ENCODE measurements at regions not wholly inside any gene's neighbourhood (a gene's known extent, or its start where the extent isn't known, plus 50 kb on each side); places are given as distances from the start of the nearest gene placed in this dataset.

GRCh38 chr14:22513066-22513812 is 75.8 kb downstream of the DAD1 start:
- DNase-seq: no peak

- no peak for DNase-seq
Observed at GRCh38 chr14:22512106-22512814, 76.8 kb downstream of the DAD1 start.

GRCh38 chr14:22510527-22511110 is 78.4 kb downstream of the DAD1 start:
- no peak for DNase-seq

- DNase-seq: no peak
Observed at GRCh38 chr14:22509751-22510300, 79.2 kb downstream of the DAD1 start.

GRCh38 chr14:22509036-22509709 is 79.9 kb downstream of the DAD1 start:
- DNase-seq: no peak

GRCh38 chr14:22508662-22509035 is 80.4 kb downstream of the DAD1 start:
- DNase-seq: no peak

- no peak for DNase-seq
Observed at GRCh38 chr14:22508150-22508457, 80.9 kb downstream of the DAD1 start.

- DNase-seq: no peak
Observed at GRCh38 chr14:22506778-22507351, 82.2 kb downstream of the DAD1 start.

- DNase-seq: no peak
Observed at GRCh38 chr14:22506378-22506710, 82.7 kb downstream of the DAD1 start.

GRCh38 chr14:22505697-22506377 is 83.2 kb downstream of the DAD1 start:
- DNase-seq: no peak

- no peak for DNase-seq
Observed at GRCh38 chr14:22505309-22505696, 83.7 kb downstream of the DAD1 start.

- DNase-seq: no peak
Observed at GRCh38 chr14:22502551-22502950, 86.5 kb downstream of the DAD1 start.

- DNase-seq: no peak
Observed at GRCh38 chr14:22502007-22502406, 87.0 kb downstream of the DAD1 start.

- DNase-seq: no peak
Observed at GRCh38 chr14:22500954-22501726, 87.9 kb downstream of the DAD1 start.

GRCh38 chr14:22500525-22500924 is 88.5 kb downstream of the DAD1 start:
- no peak for DNase-seq

GRCh38 chr14:22497671-22498093 is 91.3 kb downstream of the DAD1 start:
- no peak for DNase-seq

- no peak for DNase-seq
Observed at GRCh38 chr14:22497144-22497423, 91.9 kb downstream of the DAD1 start.

- no peak for DNase-seq
Observed at GRCh38 chr14:22494486-22495135, 94.4 kb downstream of the DAD1 start.

GRCh38 chr14:22493753-22494152 is 95.3 kb downstream of the DAD1 start:
- DNase-seq: no peak

- DNase-seq: no peak
Observed at GRCh38 chr14:22492622-22493542, 96.1 kb downstream of the DAD1 start.

Data from RPMI8226 (cell line).